Ammon's horn (tissue), 1 donor: ENCODE measurements at regions not wholly inside any gene's neighbourhood (a gene's known extent, or its start where the extent isn't known, plus 50 kb on each side); places are given as distances from the start of the nearest gene placed in this dataset.

Experiments used
- DNase-seq: peaks from one replicate; pipeline ENCODE4 v3.0.0-alpha.2; 2016; ENCODE audit warnings: low spot score

DNA sequence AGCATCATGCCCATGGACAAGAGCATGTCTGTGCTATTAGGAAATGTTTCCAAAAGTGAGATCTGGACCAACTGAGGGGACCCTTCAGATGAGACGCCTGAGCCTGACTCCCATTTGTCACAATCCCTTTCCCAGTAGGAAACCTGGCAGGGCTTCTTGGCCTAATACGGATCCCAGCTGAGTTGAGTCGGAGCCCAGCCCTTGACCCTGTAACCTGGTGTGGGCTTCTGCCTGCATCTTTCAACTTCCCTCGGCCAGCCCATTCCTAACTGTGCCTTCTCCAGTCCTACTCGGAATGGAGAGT is 148.3 kb downstream of the IRX2 start:
- DNase-seq: no peak

DNA sequence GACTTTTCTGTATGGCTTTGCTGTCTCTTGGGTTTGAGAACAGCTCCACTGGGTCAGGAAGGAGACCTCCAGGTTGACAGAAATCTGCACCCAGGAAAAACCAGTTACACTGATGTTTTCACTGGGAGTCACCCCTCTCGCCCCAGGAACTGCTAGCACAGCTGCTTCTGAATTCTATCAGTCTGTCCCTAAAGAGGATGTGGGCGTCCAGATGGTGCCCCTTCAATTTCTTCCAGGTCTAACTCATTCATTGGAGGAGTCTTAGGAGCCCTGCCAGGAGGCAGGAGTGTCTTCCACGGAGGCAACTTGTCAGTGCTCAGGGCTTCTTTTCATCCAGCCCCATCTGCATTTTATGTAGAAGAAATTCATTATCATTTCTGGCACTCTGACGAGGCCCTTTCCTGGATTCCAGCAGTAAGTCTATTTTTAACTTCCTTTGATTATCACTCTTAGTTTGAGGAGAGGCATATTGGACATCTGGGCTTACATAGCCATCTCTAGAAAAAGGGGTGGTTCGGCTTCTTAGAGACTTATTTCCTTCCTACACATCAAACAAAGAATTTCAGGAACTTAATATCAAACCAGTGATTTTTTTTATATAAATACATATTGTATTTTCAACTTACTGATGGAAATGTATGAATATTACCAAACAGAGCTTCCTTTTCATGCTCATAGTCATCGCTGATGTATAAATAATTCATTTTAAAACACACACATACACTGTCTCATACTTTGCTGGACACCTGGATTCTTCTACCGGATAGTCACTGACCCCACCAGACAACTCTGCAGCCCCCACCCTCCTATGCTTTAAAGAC is 148.8 kb downstream of the IRX2 start:
- no peak for DNase-seq

DNA sequence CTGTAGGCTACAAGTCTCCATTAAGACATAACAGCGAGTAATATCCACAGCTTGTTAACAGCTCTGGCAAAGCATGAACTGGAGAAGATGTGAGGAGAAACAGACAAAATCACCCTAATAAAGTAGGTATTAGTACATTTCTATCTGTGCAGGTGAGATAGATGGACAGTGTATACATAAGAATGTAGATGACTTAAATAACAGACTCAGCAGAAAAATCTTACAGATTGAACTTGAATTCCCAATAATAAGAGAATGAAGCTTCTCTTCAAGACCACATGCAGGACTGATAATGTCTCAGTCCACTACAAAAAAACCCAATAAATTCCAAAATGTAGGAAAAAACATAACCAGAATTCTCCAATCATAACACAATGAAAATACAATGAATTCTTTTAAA is 153.0 kb downstream of the IRX2 start:
- no peak for DNase-seq

DNA sequence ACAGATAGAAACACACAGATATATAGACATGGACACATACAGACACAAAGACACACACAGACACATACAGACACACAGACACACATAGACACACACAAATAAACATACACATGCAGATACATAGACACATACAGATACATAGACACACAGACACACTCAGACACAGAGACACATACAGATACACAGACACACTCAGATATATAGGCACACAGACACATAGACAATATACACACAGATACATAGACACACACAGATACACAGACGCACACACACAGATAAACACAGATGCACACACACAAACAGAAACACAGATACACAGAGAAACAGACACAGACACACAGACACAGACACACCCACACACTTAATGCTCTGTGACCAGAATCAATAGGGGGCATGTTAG is 156.8 kb downstream of the IRX2 start:
- DNase-seq: no peak

DNA sequence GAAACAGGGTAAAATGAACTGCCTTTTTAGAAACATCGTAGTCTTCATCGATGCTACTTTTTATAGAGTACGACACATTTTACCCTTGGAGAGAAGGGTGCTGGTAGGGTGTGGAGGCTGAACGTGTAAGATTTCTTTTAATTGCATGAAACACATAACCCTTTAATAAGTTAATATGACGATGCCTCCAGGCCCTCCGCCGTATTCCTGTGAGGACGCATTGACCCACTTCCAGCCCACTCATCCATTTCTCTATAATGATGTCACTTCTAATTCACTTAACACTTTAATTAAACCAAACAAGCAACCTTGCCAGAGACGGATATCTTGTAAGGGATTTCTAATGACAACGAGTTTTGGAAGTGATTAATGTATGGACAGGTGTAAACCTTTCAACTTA is 158.7 kb downstream of the IRX2 start:
- no peak for DNase-seq

DNA sequence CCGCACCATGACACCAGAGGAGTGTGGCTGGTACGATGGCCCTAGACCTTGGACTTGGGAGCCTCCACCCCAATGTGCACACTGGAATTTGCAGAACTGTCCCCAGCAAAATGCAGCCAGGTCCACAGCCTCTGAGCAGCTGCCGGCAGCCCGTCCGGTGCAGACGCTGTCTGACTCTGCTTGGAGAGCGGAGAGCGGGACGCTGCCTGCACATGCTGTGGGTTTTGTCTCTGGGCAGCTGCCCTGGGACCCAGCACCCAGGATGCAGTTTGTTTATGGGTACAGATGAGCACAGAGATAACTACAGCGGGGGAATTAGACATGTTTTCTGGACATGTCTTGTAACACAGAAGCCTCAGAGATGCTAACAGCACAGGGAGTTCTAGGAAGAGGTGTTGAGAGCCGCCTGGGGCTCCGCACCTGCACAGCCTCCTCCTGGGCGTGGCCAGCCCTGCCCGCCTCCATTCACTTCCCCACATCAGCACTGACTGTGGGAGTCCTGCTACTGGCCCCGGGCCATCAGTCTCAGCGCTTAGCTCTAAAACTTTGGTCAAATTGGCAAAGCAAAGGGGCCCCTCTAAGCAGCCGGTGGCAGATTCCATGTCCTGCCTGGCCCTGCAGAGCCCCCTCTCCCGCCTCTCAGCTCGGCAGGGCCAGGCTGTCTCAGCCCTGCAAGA is 159.6 kb downstream of the IRX2 start:
- no peak for DNase-seq

DNA sequence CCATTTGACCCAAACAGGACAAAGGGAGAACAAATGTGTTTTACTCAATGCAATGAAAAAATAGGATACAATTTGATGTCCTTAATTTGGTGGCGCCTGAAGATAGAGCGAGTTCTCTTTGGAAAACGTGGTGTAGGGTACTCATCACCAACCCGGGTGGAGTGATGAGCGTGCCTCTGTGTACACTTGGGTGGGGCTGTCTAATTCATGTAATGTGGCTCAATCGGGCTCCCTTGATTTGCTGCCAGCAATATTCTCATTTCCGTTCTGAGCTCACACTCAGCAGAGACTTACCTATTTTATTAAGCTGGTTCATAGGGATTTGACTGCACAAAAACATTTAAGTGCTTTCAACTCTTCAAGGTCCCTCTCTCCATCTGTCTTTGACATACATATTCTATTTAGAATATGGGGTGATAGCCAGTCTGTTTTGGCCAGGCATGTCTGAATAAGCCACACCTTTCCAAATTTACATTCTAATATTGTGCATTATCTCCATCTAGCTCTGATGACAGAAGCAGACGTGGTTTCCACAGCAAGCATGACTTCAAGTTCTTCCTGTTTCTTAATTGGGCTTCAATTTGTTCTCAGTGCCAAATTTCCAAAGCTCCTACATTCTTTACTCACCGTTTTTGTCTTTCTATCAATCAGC is 162.5 kb downstream of the IRX2 start:
- no peak for DNase-seq

DNA sequence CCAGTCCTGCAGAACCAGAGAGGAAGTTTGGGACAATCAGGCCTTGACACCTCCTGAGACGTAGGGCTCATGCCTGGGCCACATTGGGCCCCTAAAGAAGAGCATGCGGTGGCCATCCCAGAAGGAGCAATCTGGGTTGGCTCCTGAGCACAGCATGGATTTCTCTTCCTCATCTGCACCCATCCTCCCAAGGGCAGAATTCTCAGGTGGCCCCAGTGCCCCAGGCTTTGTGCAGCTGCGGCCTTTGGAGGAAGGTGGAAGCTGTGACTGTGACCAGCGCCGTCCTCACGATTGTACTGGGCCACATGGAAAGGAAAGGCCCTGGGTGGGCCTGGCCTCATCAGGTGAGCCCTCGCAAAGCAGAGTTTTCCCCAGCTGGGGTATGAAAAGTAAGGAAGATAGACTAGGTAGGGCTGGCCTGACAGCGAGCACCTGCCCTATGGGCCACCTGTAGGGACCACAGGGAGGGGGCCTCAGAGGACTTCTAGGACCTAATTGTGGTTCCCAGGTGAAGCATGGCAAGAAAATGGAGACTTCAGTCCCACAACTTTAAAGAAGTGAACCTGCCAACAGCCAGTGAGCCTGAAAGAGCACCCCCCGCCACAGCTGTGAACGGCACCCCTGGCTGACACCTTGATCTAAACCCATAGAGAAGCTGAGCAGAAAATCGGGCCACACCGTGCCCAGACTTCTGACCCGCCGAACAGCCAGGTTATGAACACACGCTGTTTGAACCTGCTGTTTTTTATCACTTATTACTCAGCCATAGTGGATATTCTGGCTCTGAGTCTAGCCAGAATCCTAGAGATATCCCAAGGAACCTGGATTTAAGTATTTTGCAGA is 164.1 kb downstream of the IRX2 start:
- no peak for DNase-seq

DNA sequence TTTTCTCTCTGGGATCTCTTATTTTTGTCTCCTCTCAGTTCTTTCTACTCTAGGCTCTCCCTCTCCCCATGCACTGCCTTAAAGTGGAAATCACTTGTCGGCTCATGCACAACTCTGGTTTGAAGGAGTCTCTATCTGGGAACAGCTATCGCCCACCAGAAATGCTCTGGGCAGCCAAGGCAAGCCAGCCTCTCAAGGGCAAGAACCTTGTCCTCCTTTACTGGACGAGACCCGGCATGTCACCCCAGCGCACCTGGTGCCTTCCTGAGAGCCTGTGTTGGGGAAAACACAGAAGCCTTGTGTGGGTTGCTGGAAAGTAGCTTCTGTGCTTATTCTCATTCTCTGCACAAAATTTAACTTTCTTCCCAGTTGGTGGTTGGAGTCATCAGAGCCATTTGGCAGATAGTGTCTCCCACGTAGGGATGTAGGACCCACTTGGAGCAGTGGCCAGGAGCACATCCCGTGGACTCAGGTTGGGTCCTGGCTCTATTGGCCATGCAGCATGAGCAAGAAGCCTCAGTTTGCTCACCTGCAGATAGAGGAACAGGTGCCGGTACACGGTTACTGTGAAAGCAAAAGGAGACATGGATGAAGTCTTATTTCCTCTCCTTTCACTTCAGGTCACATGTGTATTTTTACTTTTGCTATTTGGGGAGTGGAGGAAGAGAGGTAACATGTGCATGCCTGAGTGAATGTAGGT is 165.3 kb downstream of the IRX2 start:
- no peak for DNase-seq

DNA sequence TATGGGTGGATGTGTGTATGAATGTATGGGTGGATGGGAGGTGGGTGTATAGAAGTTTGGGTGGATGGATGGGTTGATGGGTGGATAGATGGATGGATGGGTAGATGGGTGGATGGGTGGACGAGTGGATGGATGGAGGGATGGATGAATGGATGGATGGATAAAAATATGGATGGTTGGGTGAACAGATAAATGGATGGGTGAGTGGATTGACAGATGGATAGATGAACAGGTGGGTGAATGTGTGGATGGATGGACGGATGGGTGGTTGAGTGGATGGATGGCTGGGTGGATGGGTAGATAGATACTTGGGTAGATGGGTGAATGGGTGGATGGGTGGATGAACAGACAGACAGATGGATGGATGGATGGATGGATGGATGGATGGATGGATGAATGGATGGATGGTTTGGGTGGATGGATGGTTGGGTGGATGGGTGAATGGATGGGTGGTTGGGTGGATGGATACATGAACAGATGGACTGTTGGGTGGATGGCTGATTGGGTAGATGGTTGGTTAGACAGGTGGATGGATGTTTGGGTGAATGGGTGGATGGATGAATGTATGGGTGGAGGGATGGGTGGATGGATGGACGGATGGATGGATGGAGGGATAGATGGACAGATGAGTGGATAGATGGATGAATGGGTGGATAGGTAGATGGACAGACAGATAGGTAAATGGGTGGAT is 166.8 kb downstream of the IRX2 start:
- no peak for DNase-seq

DNA sequence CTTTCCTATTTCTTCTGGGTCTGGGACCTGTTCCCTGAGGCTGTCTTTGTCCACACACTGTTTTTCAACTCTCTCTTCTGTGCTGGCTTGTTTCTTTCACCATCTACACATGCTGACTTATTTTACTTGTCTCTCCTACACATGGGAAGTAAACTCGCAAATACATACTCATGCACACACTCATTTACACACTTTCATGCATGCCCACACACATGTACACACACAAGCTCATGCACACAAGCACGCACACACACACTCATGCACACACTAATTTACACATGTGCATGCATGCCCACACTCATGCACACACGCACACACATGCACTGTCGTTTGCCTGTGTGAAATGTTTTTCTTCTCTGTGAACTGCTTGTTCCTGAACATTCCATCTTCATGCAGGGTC is 169.0 kb downstream of the IRX2 start:
- DNase-seq: no peak

DNA sequence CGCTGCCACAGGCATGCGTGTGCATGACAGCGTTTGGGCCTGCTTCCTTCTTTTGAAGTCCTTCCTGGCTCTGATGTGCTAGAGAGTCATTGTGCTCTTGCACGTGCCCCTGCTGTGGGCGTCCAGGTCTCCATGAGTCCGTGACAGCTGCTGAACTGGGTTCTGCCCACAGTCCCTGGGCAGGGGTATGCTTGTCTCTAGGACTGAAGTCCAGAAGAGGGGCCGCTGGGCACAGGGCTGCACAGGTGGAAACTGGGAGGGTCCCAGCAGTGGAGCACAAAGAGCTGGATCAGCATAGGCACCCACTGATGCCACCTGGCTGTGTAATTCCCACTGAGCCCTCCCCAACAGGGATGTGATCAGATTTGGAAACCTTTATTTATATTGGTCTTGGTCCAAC is 169.4 kb downstream of the IRX2 start:
- DNase-seq: no peak

DNA sequence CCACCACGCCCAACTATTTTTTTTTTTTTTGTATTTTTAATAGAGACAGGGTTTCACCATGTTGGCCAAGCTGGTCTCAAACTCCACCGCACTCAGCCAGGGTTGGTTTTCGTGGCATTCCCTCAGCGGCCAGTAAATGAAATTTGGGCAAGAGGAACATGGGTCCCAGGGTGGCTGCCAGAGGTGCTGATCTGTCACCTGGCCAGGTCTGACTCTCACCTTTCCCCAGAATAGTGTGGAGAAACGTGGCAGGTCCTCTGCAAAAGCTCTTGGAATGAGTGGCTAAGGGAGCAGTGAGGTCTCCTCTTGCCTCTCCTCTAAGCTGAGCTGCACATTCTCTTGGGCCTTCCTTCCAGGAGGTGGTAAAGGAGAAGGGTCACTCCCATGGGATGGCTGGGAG is 170.1 kb downstream of the IRX2 start:
- no peak for DNase-seq

DNA sequence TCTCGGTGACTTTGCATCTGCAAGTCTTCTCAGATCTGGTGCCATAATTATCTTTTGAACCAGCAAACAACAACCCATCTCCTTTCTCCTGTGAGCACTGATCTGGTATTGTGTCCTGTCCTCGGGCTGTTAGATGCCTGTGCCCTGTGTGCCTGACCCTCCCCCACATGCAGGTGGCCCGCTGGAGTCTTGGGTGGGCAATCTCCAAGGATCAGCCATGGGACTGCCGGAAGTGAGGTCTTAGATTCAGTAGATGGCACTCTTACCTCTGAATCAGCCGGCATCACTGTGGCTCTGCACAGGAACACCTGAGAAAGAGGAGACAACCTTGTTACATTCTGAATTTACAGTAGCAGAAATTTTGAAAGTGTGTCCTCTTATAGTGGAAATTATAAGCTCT is 172.4 kb downstream of the IRX2 start:
- DNase-seq: no peak

DNA sequence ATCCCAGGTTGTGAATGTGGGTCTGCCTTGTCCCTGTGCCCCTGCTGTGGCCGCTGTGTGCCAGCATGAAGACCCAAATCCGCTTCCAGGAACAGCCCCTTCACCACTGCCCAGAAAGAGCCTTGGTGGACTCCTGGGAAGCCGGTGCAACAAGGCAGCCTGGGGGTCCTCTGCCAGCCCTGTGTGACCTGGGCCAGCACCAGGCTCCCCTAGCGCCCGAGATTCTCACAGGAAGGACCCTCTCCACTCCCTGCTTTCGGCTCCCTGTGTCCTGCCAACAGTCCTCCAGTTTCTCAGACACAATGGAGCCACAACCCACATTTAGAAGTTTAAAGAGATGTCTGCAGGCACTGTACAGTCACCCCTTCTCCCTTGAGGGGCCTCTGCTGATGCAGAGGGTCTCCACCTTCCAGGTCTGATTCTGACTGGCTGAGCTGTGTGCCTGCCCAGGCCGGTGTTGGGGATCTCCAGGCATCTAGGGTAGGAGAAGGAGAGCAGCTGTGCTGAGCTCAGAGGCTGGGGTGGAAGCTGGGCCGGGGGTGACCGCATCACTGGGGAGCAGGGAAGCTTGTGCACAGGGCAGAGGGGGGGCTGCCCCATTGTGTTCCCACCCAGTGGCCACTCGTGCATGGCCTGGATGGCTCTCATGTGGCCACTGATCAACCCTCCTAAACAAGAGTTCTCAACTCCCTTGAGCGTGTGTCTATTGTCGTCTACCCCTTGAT is 174.0 kb downstream of the IRX2 start:
- DNase-seq: no peak

DNA sequence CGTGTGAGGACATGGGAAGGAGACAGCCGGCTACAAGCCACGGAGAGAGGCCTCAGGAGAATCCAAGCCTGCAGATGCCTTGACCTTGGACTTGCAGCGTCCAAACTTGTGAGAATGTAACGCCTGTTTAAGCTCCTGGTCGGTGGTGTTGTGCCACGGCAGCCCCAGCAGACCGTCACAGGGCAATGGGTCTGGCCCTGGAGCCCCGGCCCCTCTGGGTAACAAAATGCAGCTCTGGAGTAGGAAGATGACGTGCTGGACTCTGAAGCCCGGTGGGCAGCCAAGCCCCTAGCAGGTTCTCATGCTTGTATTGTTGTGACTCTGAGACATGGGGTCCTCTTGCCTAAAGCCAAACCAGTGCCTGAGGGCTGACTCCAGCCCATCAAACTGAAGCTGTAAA is 174.7 kb downstream of the IRX2 start:
- no peak for DNase-seq

DNA sequence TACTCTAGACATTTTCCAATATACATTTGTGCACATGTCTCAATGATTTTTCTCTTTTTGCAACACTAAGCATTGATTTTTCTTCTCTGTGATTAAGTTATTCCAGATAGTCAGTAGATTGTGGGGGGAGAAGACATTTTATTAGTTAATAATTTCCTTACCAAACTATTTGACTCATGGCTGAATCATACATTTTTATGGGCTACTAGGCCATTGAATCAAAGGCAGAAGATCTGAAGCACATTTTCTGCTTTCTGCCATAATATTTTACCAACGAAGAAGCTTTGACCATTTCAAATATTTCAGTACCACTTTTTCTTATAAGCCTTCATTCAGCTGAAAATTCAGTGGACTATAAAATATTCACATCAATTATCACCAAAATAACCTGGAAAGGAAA is 175.6 kb downstream of the IRX2 start:
- no peak for DNase-seq

DNA sequence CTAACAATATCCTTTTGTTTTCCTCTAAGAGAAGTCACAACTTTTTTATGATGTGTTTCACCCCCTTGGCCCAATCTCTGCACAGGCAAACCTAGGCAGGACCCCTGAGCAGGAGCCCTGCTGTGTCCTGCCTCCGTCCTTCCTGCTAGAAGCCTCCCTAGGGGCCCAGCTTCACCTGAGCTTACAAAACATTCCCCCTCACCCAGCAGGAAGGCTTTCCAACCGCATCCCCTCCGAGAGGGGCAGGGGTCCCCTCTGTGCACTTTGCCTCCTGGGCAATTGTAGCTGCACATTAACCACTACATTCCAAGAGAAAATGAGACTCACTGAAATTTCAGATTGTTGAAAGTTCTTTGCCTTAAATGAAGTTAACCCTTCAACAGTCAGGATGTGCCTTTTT is 176.2 kb downstream of the IRX2 start:
- no peak for DNase-seq

DNA sequence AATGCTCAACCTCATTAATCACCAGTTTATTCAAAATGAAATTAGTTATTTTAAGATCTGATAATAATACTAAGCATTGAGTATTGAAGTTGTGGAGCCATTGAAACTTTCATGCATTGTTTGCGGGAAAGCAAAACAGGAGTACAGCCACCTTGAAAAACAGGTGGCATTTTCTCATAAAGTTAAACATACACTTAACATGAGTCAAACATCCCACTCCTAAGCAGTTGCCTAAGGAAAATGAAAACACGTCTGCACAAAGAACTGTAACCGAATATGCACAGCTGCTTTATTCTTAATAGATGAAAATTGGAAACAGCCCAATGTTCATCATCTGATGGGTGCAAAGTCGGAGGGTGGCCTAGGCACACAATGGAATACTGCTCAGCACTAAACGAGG is 177.3 kb downstream of the IRX2 start:
- no peak for DNase-seq

DNA sequence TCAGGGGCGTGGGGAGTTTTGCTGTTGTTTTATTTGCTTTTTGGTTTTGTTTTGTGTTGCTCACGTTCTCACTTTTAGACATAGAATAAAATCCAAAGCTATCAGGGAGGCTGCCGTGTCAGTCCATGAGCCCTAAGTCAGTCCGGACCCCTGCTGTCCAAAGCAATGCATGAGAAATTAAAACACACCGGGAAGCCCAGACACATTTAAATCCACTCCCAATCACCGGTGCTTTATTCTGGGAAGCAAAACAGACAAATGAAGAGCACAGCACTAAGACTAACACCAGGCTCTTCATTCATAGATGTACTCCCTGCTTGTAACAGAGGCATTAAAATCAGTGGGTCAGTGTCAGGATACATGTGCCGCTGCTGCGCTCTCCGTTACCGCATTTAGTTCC is 180.9 kb downstream of the IRX2 start:
- no peak for DNase-seq
